B cell (primary cell): ENCODE measurements at regions not wholly inside any gene's neighbourhood (a gene's known extent, or its start where the extent isn't known, plus 50 kb on each side); places are given as distances from the start of the nearest gene placed in this dataset.

ENCODE experiments used
- ATAC-seq: fragments of 200-7000 bp; cut with Tn5 transposase; one replicate; pipeline ENCODE4 v1.10.0; 2021; ENCODE audit warnings: low read depth, mild to moderate bottlenecking, moderate number of reproducible peaks, moderate library complexity
- CTCF ChIA-PET: fragments of 350-600 bp; sonication (Branson Sonifier 250); formaldehyde crosslinking; loops from one replicate; lab custom pipeline; 2021; ENCODE audit warnings: antibody characterized with exemption, inconsistent platforms; lab: Charles Lee
- POLR2A ChIA-PET: fragments of 350-600 bp; sonication (Branson Sonifier 250); formaldehyde crosslinking; loops from one replicate; lab custom pipeline; 2021; ENCODE audit warnings: antibody characterized with exemption; lab: Charles Lee
- DNase-seq: peaks from one replicate; pipeline ENCODE4 v3.0.0; 2013
- H2AFZ ChIP-seq: 2 replicates; pipeline ENCODE4 v1.6.1; 2012; ENCODE audit warnings: mild to moderate bottlenecking, low read depth, low read length; ENCODE audit not compliant: insufficient read depth, poor library complexity, severe bottlenecking
- H3K27ac ChIP-seq, 2 donors: 1 replicate in 1 of 2; 2 replicates in 1 of 2; pipeline ENCODE4 v1.5.1; 2012 to 2013; ENCODE audit warnings: low read length in 2 of 2, mild to moderate bottlenecking in 2 of 2, moderate library complexity in 1 of 2
- H3K27me3 ChIP-seq, 4 experiments: fragments of 200-600 bp in 1 of 4; sonication (generic) in 1 of 4; replicated peaks in 1 of 4; 1 replicate in 2 of 4; 2 replicates in 2 of 4; pipeline versions ENCODE4 v1.6.1 to v1.7.0; 2013 to 2016; ENCODE audit warnings: low read length in 3 of 4, mild to moderate bottlenecking in 2 of 4, mixed read lengths in 1 of 4, moderate library complexity in 1 of 4; ENCODE audit not compliant: insufficient read depth in 4 of 4, control insufficient read depth in 3 of 4; ENCODE audit errors: control extremely low read depth in 1 of 4
- H3K36me3 ChIP-seq, 2 experiments: replicated peaks in 1 of 2; 1 replicate in 1 of 2; 2 replicates in 1 of 2; pipeline versions ENCODE4 v1.6.1 to v1.7.1; 2013; ENCODE audit warnings: low read length in 1 of 2; ENCODE audit not compliant: insufficient read depth in 2 of 2, control insufficient read depth in 1 of 2; ENCODE audit errors: control extremely low read depth in 1 of 2, extremely low read depth in 1 of 2
- H3K4me1 ChIP-seq, 2 donors: fragments of 200-600 bp in 1 of 2; sonication (generic) in 1 of 2; 1 replicate in 1 of 2; 2 replicates in 1 of 2; pipeline versions ENCODE4 v1.5.1 to v1.6.1; 2013 to 2017; ENCODE audit warnings: low read length in 2 of 2; ENCODE audit not compliant: control insufficient read depth in 2 of 2, insufficient read depth in 2 of 2
- H3K4me2 ChIP-seq: replicated peaks from 2 replicates; pipeline ENCODE3; 2012; ENCODE audit warnings: mild to moderate bottlenecking, low read depth, low read length; ENCODE audit not compliant: poor library complexity, severe bottlenecking
- H3K4me3 ChIP-seq, 5 experiments: fragments of 200-600 bp in 1 of 5; sonication (generic) in 1 of 5; 1 replicate in 3 of 5; 2 replicates in 2 of 5; pipeline versions ENCODE4 v1.5.1 to v1.7.0; 2011 to 2016; ENCODE audit warnings: low read length in 4 of 5, mild to moderate bottlenecking in 4 of 5, low read depth in 2 of 5, control low read depth in 1 of 5, moderate library complexity in 1 of 5; ENCODE audit not compliant: insufficient read depth in 1 of 5; ENCODE audit errors: control extremely low read depth in 1 of 5, extremely low read depth in 1 of 5
- H3K79me2 ChIP-seq: fragments of 200-600 bp; sonication (generic); one replicate; pipeline ENCODE4 v1.6.0; 2016; ENCODE audit warnings: low read length; ENCODE audit not compliant: control insufficient read depth, insufficient read depth
- H3K9ac ChIP-seq: fragments of 200-600 bp; sonication (generic); 2 replicates; pipeline ENCODE4 v1.6.1; 2017; ENCODE audit warnings: mild to moderate bottlenecking, low read length, moderate library complexity
- H3K9me3 ChIP-seq, 3 donors: one replicate each; pipeline versions ENCODE4 v1.6.1 to v1.7.1; 2013; ENCODE audit warnings: low read length in 2 of 3; ENCODE audit not compliant: control insufficient read depth in 2 of 3, insufficient read depth in 1 of 3; ENCODE audit errors: control extremely low read depth in 1 of 3
- H4K20me1 ChIP-seq: 2 replicates; pipeline ENCODE4 v1.6.0; 2012; ENCODE audit warnings: mild to moderate bottlenecking, low read length; ENCODE audit not compliant: insufficient read depth, control insufficient read depth, poor library complexity, severe bottlenecking
- H3K27ac Mint-ChIP-seq: one replicate; pipeline ENCODE4 v1.8.0; 2021; ENCODE audit warnings: mixed read lengths
- H3K27me3 Mint-ChIP-seq: one replicate; pipeline ENCODE4 v1.8.0; 2021; ENCODE audit warnings: mixed read lengths
- H3K4me1 Mint-ChIP-seq: one replicate; pipeline ENCODE4 v1.8.0; 2021; ENCODE audit warnings: mixed read lengths
- H3K4me3 Mint-ChIP-seq: one replicate; pipeline ENCODE4 v1.8.0; 2021; ENCODE audit warnings: mixed read lengths
- H3K9me3 Mint-ChIP-seq: one replicate; pipeline ENCODE4 v1.8.0; 2022; ENCODE audit warnings: mixed read lengths; ENCODE audit not compliant: insufficient read depth
- EZH2 ChIP-seq: IDR thresholded peaks from 2 replicates; pipeline ENCODE4 v1.6.1; 2012; ENCODE audit warnings: borderline replicate concordance, low read depth, mild to moderate bottlenecking, moderate library complexity, low read length; ENCODE audit not compliant: insufficient read depth, poor library complexity, severe bottlenecking
- WGBS: methylation state at CpG from one replicate; pipeline ENCODE4 v1.1.5; 2013; ENCODE audit warnings: missing lambda C conversion rate; ENCODE audit not compliant: insufficient coverage; 5-methylcytosine and 5-hydroxymethylcytosine counted together
- intact Hi-C: fragments of 100-400 bp; cut with micrococcal nuclease; formaldehyde crosslinking; loops from one replicate; pipeline ENCODE4 v1.10.0; 2022
- TF ChIP-seq, protein P1 (sequence below): fragments of 200-600 bp; IDR thresholded peaks from one replicate; pipeline ENCODE4 v1.8.0; 2022; ENCODE audit warnings: antibody characterized with exemption, mild to moderate bottlenecking

- intact Hi-C loops = no loop called here
Measured at GRCh38 chr1:63714482-63714760, 59.4 kb upstream of the ROR1 start.

GRCh38 chr1:63717511-63718065 lies 56.2 kb upstream of the ROR1 start:
- Histone ChIP-seq H4K20me1 (no peaks in the 10 kb centered on the region), H3K9me3 (no peaks in the 10 kb centered on the region), H3K4me1 (no peaks in the 10 kb centered on the region), H3K4me3 (no peak overlapping the region), H3K9ac (no peak overlapping the region), H3K27ac (no peak overlapping the region), H3K79me2 (no peaks in the 10 kb centered on the region), H3K4me2 (no peak overlapping the region), H2AFZ (no peak overlapping the region), H3K27me3 (peaks cover 0 to 3% (median 0%) of the 10 kb centered on the region in 4 experiments), H3K36me3 (no peaks in the 10 kb centered on the region)
- Mint-ChIP-seq H3K27me3 (peaks cover 16% of the 10 kb centered on the region), H3K4me3 (no peak overlapping the region), H3K9me3 (no peaks in the 10 kb centered on the region), H3K27ac (no peak overlapping the region), H3K4me1 (no peaks in the 10 kb centered on the region)
- ChIA-PET CTCF (interaction anchor here (1.9 kb wide), 1 partner anchor 26 kb away, joined by 4 read pairs; no protein-coding TSS in a partner anchor), POLR2A (no interaction called here)
- DNase-seq (no peak), ATAC-seq (no peak)
- intact Hi-C loops = no loop called here
- TF ChIP-seq, protein P1, sequence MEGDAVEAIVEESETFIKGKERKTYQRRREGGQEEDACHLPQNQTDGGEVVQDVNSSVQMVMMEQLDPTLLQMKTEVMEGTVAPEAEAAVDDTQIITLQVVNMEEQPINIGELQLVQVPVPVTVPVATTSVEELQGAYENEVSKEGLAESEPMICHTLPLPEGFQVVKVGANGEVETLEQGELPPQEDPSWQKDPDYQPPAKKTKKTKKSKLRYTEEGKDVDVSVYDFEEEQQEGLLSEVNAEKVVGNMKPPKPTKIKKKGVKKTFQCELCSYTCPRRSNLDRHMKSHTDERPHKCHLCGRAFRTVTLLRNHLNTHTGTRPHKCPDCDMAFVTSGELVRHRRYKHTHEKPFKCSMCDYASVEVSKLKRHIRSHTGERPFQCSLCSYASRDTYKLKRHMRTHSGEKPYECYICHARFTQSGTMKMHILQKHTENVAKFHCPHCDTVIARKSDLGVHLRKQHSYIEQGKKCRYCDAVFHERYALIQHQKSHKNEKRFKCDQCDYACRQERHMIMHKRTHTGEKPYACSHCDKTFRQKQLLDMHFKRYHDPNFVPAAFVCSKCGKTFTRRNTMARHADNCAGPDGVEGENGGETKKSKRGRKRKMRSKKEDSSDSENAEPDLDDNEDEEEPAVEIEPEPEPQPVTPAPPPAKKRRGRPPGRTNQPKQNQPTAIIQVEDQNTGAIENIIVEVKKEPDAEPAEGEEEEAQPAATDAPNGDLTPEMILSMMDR = no peak
- no peak for TF ChIP-seq EZH2
- 100% methylated on average over 1 of the region's 4 CpGs for WGBS

More at GRCh38 chr1:63714482-63714760, 59.4 kb upstream of the ROR1 start:
- no peak overlapping the region for H3K27ac ChIP-seq
- H3K4me1 ChIP-seq = no peaks in the 10 kb centered on the region
- CTCF ChIA-PET = interaction anchor here (1.3 kb wide), 1 partner anchor 23 kb away, joined by 6 read pairs; no protein-coding TSS in a partner anchor
- no peaks in the 10 kb centered on the region for H3K79me2 ChIP-seq
- 19% methylated on average over 2 of the region's 2 CpGs for WGBS
- H3K36me3 ChIP-seq = no peaks in the 10 kb centered on the region
- H3K27me3 Mint-ChIP-seq = peaks cover 19% of the 10 kb centered on the region
- H3K4me3 ChIP-seq = no peak overlapping the region
- H3K4me3 Mint-ChIP-seq = no peak overlapping the region
- H3K4me2 ChIP-seq = no peak overlapping the region
- H3K9ac ChIP-seq = no peak overlapping the region
- POLR2A ChIA-PET = no interaction called here
- H4K20me1 ChIP-seq = no peaks in the 10 kb centered on the region
- no peaks in the 10 kb centered on the region for H3K4me1 Mint-ChIP-seq
- no peak overlapping the region for H2AFZ ChIP-seq
- H3K9me3 Mint-ChIP-seq = no peaks in the 10 kb centered on the region
- ATAC-seq = no peak
- no peak overlapping the region for H3K27ac Mint-ChIP-seq
- no peak for DNase-seq
- peaks cover 0 to 5% (median 0%) of the 10 kb centered on the region in 4 experiments for H3K27me3 ChIP-seq
- TF ChIP-seq EZH2 = no peak
- TF ChIP-seq, protein P1 = no peak
- H3K9me3 ChIP-seq = no peaks in the 10 kb centered on the region
